ENCODE measurements at regions not wholly inside any gene's neighbourhood (a gene's known extent, or its start where the extent isn't known, plus 50 kb on each side); places are given as distances from the start of the nearest gene placed in this dataset.

DNA sequence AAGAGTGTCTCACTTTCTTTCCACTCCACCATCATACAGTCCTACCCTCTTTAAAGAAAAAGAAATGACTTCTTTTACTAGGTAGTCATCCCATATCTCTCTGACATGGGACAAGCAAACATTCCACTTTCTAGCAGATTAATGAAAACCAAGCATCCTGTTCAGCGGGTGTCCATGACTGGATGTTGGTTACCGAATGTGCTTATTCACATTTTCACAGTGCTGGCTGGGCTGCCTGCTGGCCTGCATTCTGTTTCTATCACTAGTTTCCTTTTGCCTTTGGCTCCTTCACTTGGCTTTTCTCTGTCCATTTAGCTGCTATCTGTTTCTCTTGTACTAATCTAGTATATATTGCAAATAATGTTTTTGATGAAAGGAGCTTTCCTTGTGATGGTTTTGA lies 598.4 kb downstream of the RWDD3 start:
- TF ChIP-seq, protein P1, sequence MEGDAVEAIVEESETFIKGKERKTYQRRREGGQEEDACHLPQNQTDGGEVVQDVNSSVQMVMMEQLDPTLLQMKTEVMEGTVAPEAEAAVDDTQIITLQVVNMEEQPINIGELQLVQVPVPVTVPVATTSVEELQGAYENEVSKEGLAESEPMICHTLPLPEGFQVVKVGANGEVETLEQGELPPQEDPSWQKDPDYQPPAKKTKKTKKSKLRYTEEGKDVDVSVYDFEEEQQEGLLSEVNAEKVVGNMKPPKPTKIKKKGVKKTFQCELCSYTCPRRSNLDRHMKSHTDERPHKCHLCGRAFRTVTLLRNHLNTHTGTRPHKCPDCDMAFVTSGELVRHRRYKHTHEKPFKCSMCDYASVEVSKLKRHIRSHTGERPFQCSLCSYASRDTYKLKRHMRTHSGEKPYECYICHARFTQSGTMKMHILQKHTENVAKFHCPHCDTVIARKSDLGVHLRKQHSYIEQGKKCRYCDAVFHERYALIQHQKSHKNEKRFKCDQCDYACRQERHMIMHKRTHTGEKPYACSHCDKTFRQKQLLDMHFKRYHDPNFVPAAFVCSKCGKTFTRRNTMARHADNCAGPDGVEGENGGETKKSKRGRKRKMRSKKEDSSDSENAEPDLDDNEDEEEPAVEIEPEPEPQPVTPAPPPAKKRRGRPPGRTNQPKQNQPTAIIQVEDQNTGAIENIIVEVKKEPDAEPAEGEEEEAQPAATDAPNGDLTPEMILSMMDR (IDR thresholded peaks at IDR 0.05; ENCODE audit: low read depth, low read length): no peak
- TF ChIP-seq EZH2phosphoT487 (IDR thresholded peaks at IDR 0.05; ENCODE audit: low read depth): no peak
